Gastroesophageal sphincter (tissue), 4 donors: ENCODE measurements at regions not wholly inside any gene's neighbourhood (a gene's known extent, or its start where the extent isn't known, plus 50 kb on each side); places are given as distances from the start of the nearest gene placed in this dataset.
A peak's percentile ranks its signal among the peaks of the same experiment; 100 is the strongest.

ENCODE experiments used
- ATAC-seq: fragments of 150-250 bp; one replicate; pipeline ENCODE4 v1.9.1; 2016; ENCODE audit warnings: mild to moderate bottlenecking, moderate library complexity
- H3K27ac ChIP-seq, 4 donors: fragments of 200-600 bp; sonication (generic) in 3 of 4; 1 replicate in 3 of 4; 2 replicates in 1 of 4; pipeline ENCODE4 v1.5.1; 2016 to 2019
- H3K27me3 ChIP-seq: fragments of 200-600 bp; sonication (generic); one replicate; pipeline ENCODE4 v1.5.1; 2019
- H3K36me3 ChIP-seq, 2 donors: fragments of 200-600 bp; sonication (generic); one replicate each; pipeline ENCODE4 v1.5.1; 2019; ENCODE audit warnings: control low read depth in 1 of 2
- H3K4me1 ChIP-seq, 3 donors: fragments of 200-600 bp; sonication (generic); 1 replicate in 2 of 3; 2 replicates in 1 of 3; pipeline ENCODE4 v1.5.1; 2016 to 2019; ENCODE audit warnings: control low read depth in 2 of 3
- H3K4me3 ChIP-seq, 2 donors: fragments of 200-600 bp; sonication (generic); one replicate each; pipeline ENCODE4 v1.5.1; 2019; ENCODE audit warnings: mild to moderate bottlenecking in 1 of 2, moderate library complexity in 1 of 2
- H3K9me3 ChIP-seq, 3 donors: fragments of 200-600 bp; sonication (generic); one replicate each; pipeline ENCODE4 v1.5.1; 2017 to 2019; ENCODE audit warnings: control low read depth in 2 of 3
- CTCF ChIP-seq, 4 experiments: fragments of 200-600 bp in 2 of 4; fragments of 450-650 bp in 2 of 4; sonication (generic) in 1 of 4; IDR thresholded peaks; one replicate each; pipeline ENCODE4 v1.5.1; 2017 to 2019; ENCODE audit warnings: antibody characterized with exemption in 4 of 4, mild to moderate bottlenecking in 2 of 4, moderate library complexity in 2 of 4
- EP300 ChIP-seq: sonication (generic); formaldehyde crosslinking; IDR thresholded peaks from one replicate; pipeline ENCODE4 v1.6.1; 2017; ENCODE audit warnings: antibody characterized with exemption, mild to moderate bottlenecking
- POLR2A ChIP-seq, 2 donors: fragments of 450-650 bp; IDR thresholded peaks; one replicate each; pipeline ENCODE4 v1.6.1; 2017; ENCODE audit warnings: antibody characterized with exemption in 2 of 2, mild to moderate bottlenecking in 2 of 2, moderate library complexity in 1 of 2
- POLR2AphosphoS5 ChIP-seq: sonication (generic); formaldehyde crosslinking; IDR thresholded peaks from one replicate; pipeline ENCODE4 v1.6.1; 2017; ENCODE audit warnings: antibody characterized with exemption
- WGBS, 2 donors: methylation state at CpG; one replicate each; pipeline ENCODE4 v1.1.5; 2018; ENCODE audit warnings: low coverage in 1 of 2; 5-methylcytosine and 5-hydroxymethylcytosine counted together

GRCh38 chr2:120917886-120918285 lies 182.2 kb downstream of the GLI2 start:
- H3K27ac ChIP-seq, result no peak overlapping the region
- H3K4me1 ChIP-seq, result peaks cover 0 to 63% (median 34%) of the 10 kb centered on the region in 3 donors
- H3K27me3 ChIP-seq, result no peaks in the 10 kb centered on the region
- H3K9me3 ChIP-seq, result no peaks in the 10 kb centered on the region
- TF ChIP-seq CTCF (IDR thresholded peaks at IDR 0.05) (no peak), POLR2A (IDR thresholded peaks at IDR 0.05) (no peak), EP300 (no peak), POLR2AphosphoS5 (no peak)
- H3K36me3 ChIP-seq, result no peaks in the 10 kb centered on the region
- H3K4me3 ChIP-seq, result no peak overlapping the region
- WGBS, 2 donors, result 57 to 70% methylated on average over 2 to 3 of the region's 4 CpGs
- ATAC-seq, result no peak

GRCh38 chr2:120919216-120919615 lies 183.5 kb downstream of the GLI2 start:
- no peak for ATAC-seq
- Histone ChIP-seq H3K36me3 (no peaks in the 10 kb centered on the region), H3K27me3 (no peaks in the 10 kb centered on the region), H3K4me1 (peaks cover 0 to 50% (median 22%) of the 10 kb centered on the region in 3 donors), H3K9me3 (no peaks in the 10 kb centered on the region), H3K4me3 (no peak overlapping the region), H3K27ac (peak overlapping the region in 2 of 4 donors; percentile 38 to 74)
- TF ChIP-seq EP300 (no peak), POLR2A (IDR thresholded peaks at IDR 0.05) (no peak)
- WGBS, 2 donors, result 80% methylated on average over 1 of the region's 8 CpGs

DNA sequence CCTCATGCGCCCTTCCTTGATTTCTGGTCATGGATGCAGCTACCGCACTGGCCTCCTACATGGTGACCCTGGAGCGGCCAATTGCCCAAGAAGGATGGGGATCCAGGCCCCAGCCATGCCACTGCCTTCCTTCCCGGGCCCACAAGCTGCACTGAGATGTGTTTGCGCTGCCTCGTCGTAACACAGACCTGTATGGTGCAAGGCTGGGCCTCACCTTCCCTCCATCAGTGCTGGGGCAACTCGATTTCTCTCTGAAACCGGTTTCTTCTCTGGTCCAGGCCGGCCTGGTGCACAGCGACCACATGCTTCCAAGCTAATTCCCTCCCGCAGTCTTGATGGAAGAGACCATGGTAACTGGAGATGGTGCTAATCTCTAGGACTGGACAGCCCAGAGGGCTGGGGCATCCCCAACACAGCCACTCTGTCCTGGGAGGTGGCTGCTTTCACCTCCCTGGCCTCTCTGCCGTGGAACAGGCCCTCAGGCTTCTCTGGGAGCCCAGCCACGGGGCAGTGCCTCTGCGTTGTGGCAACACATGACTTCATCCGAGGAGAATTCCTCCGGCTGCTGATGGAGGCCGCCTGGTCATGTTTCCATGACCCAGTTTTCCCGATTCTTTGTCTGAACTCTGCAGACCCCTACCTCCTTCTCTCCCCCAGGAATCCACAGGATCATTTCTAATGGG lies 184.2 kb downstream of the GLI2 start:
- H3K4me3 ChIP-seq, result no peak overlapping the region
- H3K27me3 ChIP-seq, result no peaks in the 10 kb centered on the region
- no peaks in the 10 kb centered on the region for H3K36me3 ChIP-seq
- peaks cover 0 to 43% (median 15%) of the 10 kb centered on the region in 3 donors for H3K4me1 ChIP-seq
- peak; percentile 22 for TF ChIP-seq POLR2AphosphoS5
- TF ChIP-seq EP300, result no peak
- 20 to 100% methylated on average over 1 of the region's 19 CpGs for WGBS, 2 donors
- peak; percentile 51 for ATAC-seq
- no peaks in the 10 kb centered on the region for H3K9me3 ChIP-seq
- H3K27ac ChIP-seq, result peak overlapping the region in 3 of 4 donors; percentile 38 to 74 (median 54)

GRCh38 chr2:120920454-120921148 lies 184.9 kb downstream of the GLI2 start:
- Histone ChIP-seq H3K9me3 (no peaks in the 10 kb centered on the region), H3K27ac (peak overlapping the region in 3 of 4 donors; percentile 38 to 74 (median 54)), H3K4me3 (no peak overlapping the region), H3K36me3 (no peaks in the 10 kb centered on the region), H3K4me1 (peaks cover 0 to 36% (median 8%) of the 10 kb centered on the region in 3 donors), H3K27me3 (no peaks in the 10 kb centered on the region)
- TF ChIP-seq CTCF (IDR thresholded peaks at IDR 0.05) (no peak), EP300 (no peak), POLR2AphosphoS5 (no peak), POLR2A (IDR thresholded peaks at IDR 0.05) (no peak)
- peak; percentile 12 for ATAC-seq
- WGBS, 2 donors, result 77 to 78% methylated on average over 5 to 8 of the region's 13 CpGs

DNA sequence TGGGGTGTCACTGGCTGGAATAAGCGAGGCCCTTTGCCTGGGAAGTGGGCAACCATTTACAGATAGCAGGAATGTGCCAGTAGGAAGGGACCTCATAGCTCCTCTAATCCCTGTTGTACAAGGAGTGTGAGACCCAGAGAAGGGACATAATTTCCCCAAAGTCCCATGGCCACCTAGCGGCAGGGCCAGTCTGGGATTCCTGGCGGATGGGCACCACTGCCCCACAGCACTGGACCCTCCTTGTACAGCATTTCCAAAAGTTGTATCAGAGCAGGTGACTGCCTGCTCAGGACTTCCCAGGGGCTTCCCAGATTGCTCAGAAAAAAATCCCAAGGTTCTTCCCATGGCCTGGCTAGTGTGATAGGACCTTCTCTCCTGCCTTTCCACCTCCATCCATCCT lies 185.8 kb downstream of the GLI2 start:
- Histone ChIP-seq H3K4me1 (peaks cover 0 to 27% (median 0%) of the 10 kb centered on the region in 3 donors), H3K9me3 (no peaks in the 10 kb centered on the region), H3K4me3 (no peak overlapping the region), H3K27me3 (no peaks in the 10 kb centered on the region), H3K36me3 (no peaks in the 10 kb centered on the region), H3K27ac (no peak overlapping the region)
- ATAC-seq, result no peak
- 100% methylated on average over 1 of the region's 3 CpGs for WGBS, 2 donors
- no peak for TF ChIP-seq POLR2A (IDR thresholded peaks at IDR 0.05)
- no peak for TF ChIP-seq CTCF (IDR thresholded peaks at IDR 0.05)
- no peak for TF ChIP-seq EP300
- no peak for TF ChIP-seq POLR2AphosphoS5
